ENCODE measurements at regions not wholly inside any gene's neighbourhood (a gene's known extent, or its start where the extent isn't known, plus 50 kb on each side); places are given as distances from the start of the nearest gene placed in this dataset.
A peak's percentile ranks its signal among the peaks of the same experiment; 100 is the strongest.

DNA sequence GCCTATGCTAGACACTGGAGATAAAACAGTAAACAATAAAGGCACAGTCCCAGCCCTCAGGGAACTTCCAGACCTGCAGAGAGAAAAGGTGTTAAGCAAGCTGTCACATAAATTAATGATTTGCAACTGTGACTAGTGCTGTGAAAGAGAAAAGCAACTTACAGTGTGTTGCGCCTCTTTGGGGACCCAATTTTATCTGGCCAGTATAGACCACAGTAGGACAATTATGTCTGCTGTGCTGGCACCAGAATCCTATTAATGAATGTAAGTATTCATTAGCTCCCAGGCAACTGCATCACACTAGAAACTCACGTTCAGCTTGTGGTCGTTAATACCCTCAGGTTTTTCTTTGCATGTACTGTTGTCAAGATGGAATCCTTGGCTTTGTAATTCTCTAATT lies 55.3 kb upstream of the CHST9 start (continued):
- TF ChIP-seq SMC3 (IDR thresholded peaks at IDR 0.05; ENCODE audit: borderline replicate concordance, low read length) (no peak), SPI1 (IDR thresholded peaks at IDR 0.05; ENCODE audit: borderline replicate concordance, insufficient read depth, low read depth, low read length) (no peak), ZNF217 (IDR thresholded peaks at IDR 0.05) (0 out of 2 replicates have a peak, but pooled peaks have one; percentile 22), CREB1 (IDR thresholded peaks at IDR 0.05; ENCODE audit: low read depth) (no peak), SREBF1 (IDR thresholded peaks at IDR 0.05; ENCODE audit: low read length) (no peak), EED (IDR thresholded peaks at IDR 0.05; ENCODE audit: low read depth) (no peak), STAT1 (conservative IDR thresholded peaks at IDR 0.05) (no peak), TARDBP (IDR thresholded peaks at IDR 0.05; ENCODE audit: borderline replicate concordance) (no peak), NFIC (IDR thresholded peaks at IDR 0.05; ENCODE audit: low read depth, low read length) (no peak), IRF4 (IDR thresholded peaks at IDR 0.05; ENCODE audit: low read depth, low read length) (no peak), PKNOX1 (IDR thresholded peaks at IDR 0.05) (no peak; the same call in 1 of the 2 replicates), RAD21 (IDR thresholded peaks at IDR 0.05; ENCODE audit: insufficient read depth, low read depth, low read length) (no peak), MXI1 (IDR thresholded peaks at IDR 0.05; ENCODE audit: low read depth, low read length) (no peak), ESRRA (IDR thresholded peaks at IDR 0.05; ENCODE audit: low read length) (no peak), FOS (IDR thresholded peaks at IDR 0.05; ENCODE audit: borderline replicate concordance, extremely low read depth, insufficient read length) (no peak), SMAD5 (IDR thresholded peaks at IDR 0.05; ENCODE audit: low read depth) (no peak), POLR2A (IDR thresholded peaks at IDR 0.05; ENCODE audit: low read depth, low read length) (no peak), YY1 (IDR thresholded peaks at IDR 0.05; ENCODE audit: low read depth, low read length) (no peak), TBL1XR1 (IDR thresholded peaks at IDR 0.05; ENCODE audit: low read depth, low read length) (no peak), CEBPZ (IDR thresholded peaks at IDR 0.05; ENCODE audit: low read depth, low read length) (no peak), RB1 (IDR thresholded peaks at IDR 0.05; ENCODE audit: borderline replicate concordance) (no peak)
- TF ChIP-seq, protein P1, sequence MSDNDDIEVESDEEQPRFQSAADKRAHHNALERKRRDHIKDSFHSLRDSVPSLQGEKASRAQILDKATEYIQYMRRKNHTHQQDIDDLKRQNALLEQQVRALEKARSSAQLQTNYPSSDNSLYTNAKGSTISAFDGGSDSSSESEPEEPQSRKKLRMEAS (IDR thresholded peaks at IDR 0.05; ENCODE audit: low read depth, low read length), result no peak
- TF ChIP-seq, protein P2, sequence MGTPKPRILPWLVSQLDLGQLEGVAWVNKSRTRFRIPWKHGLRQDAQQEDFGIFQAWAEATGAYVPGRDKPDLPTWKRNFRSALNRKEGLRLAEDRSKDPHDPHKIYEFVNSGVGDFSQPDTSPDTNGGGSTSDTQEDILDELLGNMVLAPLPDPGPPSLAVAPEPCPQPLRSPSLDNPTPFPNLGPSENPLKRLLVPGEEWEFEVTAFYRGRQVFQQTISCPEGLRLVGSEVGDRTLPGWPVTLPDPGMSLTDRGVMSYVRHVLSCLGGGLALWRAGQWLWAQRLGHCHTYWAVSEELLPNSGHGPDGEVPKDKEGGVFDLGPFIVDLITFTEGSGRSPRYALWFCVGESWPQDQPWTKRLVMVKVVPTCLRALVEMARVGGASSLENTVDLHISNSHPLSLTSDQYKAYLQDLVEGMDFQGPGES (IDR thresholded peaks at IDR 0.05), result no peak
- TF ChIP-seq, protein P3, sequence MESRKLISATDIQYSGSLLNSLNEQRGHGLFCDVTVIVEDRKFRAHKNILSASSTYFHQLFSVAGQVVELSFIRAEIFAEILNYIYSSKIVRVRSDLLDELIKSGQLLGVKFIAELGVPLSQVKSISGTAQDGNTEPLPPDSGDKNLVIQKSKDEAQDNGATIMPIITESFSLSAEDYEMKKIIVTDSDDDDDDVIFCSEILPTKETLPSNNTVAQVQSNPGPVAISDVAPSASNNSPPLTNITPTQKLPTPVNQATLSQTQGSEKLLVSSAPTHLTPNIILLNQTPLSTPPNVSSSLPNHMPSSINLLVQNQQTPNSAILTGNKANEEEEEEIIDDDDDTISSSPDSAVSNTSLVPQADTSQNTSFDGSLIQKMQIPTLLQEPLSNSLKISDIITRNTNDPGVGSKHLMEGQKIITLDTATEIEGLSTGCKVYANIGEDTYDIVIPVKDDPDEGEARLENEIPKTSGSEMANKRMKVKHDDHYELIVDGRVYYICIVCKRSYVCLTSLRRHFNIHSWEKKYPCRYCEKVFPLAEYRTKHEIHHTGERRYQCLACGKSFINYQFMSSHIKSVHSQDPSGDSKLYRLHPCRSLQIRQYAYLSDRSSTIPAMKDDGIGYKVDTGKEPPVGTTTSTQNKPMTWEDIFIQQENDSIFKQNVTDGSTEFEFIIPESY (IDR thresholded peaks at IDR 0.05), result no peak
- TF ChIP-seq, protein P4, sequence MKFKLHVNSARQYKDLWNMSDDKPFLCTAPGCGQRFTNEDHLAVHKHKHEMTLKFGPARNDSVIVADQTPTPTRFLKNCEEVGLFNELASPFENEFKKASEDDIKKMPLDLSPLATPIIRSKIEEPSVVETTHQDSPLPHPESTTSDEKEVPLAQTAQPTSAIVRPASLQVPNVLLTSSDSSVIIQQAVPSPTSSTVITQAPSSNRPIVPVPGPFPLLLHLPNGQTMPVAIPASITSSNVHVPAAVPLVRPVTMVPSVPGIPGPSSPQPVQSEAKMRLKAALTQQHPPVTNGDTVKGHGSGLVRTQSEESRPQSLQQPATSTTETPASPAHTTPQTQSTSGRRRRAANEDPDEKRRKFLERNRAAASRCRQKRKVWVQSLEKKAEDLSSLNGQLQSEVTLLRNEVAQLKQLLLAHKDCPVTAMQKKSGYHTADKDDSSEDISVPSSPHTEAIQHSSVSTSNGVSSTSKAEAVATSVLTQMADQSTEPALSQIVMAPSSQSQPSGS (IDR thresholded peaks at IDR 0.05; ENCODE audit: low read length), result no peak

Measured in GM12878 (cell line).